WTC11 (cell line): ENCODE measurements at regions not wholly inside any gene's neighbourhood (a gene's known extent, or its start where the extent isn't known, plus 50 kb on each side); places are given as distances from the start of the nearest gene placed in this dataset.

ENCODE experiments used
- ATAC-seq: fragments of 200-7000 bp; cut with Tn5 transposase; 2 replicates; pipeline ENCODE4 v1.10.0; 2021; ENCODE audit warnings: mild to moderate bottlenecking, moderate library complexity
- CTCF ChIA-PET: fragments of 300-600 bp; sonication (Branson Sonifier 250); formaldehyde crosslinking; loops from one replicate; lab custom pipeline; 2021; ENCODE audit warnings: antibody characterized with exemption; lab: Charles Lee
- POLR2A ChIA-PET: fragments of 350-600 bp; sonication (Branson Sonifier 250); formaldehyde crosslinking; loops from one replicate; lab custom pipeline; 2021; ENCODE audit warnings: antibody characterized with exemption; lab: Charles Lee
- DNase-seq: peaks from one replicate; pipeline ENCODE4 v3.0.0; 2021; ENCODE audit warnings: low spot score
- H3K27ac Mint-ChIP-seq: 2 replicates; pipeline ENCODE4 v1.8.0; 2021; ENCODE audit warnings: mixed read lengths
- H3K27me3 Mint-ChIP-seq: 2 replicates; pipeline ENCODE4 v1.8.0; 2021; ENCODE audit warnings: low read depth, mild to moderate bottlenecking, moderate library complexity, mixed read lengths
- H3K36me3 Mint-ChIP-seq: 2 replicates; pipeline ENCODE4 v1.8.0; 2021; ENCODE audit warnings: mixed read lengths
- H3K4me1 Mint-ChIP-seq: 2 replicates; pipeline ENCODE4 v1.8.0; 2022; ENCODE audit warnings: mixed read lengths
- H3K4me3 Mint-ChIP-seq: 2 replicates; pipeline ENCODE4 v1.8.0; 2021; ENCODE audit warnings: mild to moderate bottlenecking, moderate library complexity, mixed read lengths
- H3K9me3 Mint-ChIP-seq: 2 replicates; pipeline ENCODE4 v1.8.0; 2021; ENCODE audit warnings: mixed read lengths
- CBFB ChIP-seq: sonication (generic); formaldehyde crosslinking; IDR thresholded peaks from 2 replicates; pipeline ENCODE4 v1.8.1; 2022; ENCODE audit warnings: mild to moderate bottlenecking, low read depth, missing genetic modification reagents
- CREM ChIP-seq: sonication (generic); formaldehyde crosslinking; IDR thresholded peaks from 2 replicates; pipeline ENCODE4 v1.8.1; 2022; ENCODE audit warnings: mild to moderate bottlenecking, missing genetic modification reagents, moderate library complexity
- GTF2I ChIP-seq: fragments of 250-450 bp; sonication (Bioruptor Pico); conservative IDR thresholded peaks from 2 replicates; pipeline ENCODE4 v1.4.0; 2021; ENCODE audit warnings: mild to moderate bottlenecking
- IRF2 ChIP-seq: sonication (generic); formaldehyde crosslinking; IDR thresholded peaks from 2 replicates; pipeline ENCODE4 v1.8.0; 2022; ENCODE audit warnings: low read depth, missing genetic modification reagents, borderline replicate concordance
- JAZF1 ChIP-seq: fragments of 250-450 bp; sonication (Bioruptor Pico); IDR thresholded peaks from 2 replicates; pipeline ENCODE4 v1.9.0; 2021; ENCODE audit warnings: moderate library complexity, mild to moderate bottlenecking, inconsistent platforms
- JUN ChIP-seq: sonication (generic); formaldehyde crosslinking; IDR thresholded peaks from 2 replicates; pipeline ENCODE4 v1.8.0; 2023; ENCODE audit warnings: mild to moderate bottlenecking, missing genetic modification reagents
- NFATC4 ChIP-seq: fragments of 250-450 bp; sonication (Bioruptor Pico); IDR thresholded peaks from 2 replicates; pipeline ENCODE4 v1.9.0; 2021; ENCODE audit warnings: mild to moderate bottlenecking
- NFE2L1 ChIP-seq: sonication (generic); formaldehyde crosslinking; IDR thresholded peaks from 2 replicates; pipeline ENCODE4 v1.8.1; 2023; ENCODE audit warnings: missing genetic modification reagents
- NFYB ChIP-seq: sonication (generic); formaldehyde crosslinking; conservative IDR thresholded peaks from 2 replicates; pipeline ENCODE4 v1.8.0; 2022; ENCODE audit warnings: low read depth, missing genetic modification reagents
- RELA ChIP-seq: sonication (generic); formaldehyde crosslinking; IDR thresholded peaks from 2 replicates; pipeline ENCODE4 v1.8.1; 2022; ENCODE audit warnings: missing genetic modification reagents, mild to moderate bottlenecking, borderline replicate concordance
- RORB ChIP-seq: fragments of 250-450 bp; sonication (Bioruptor Pico); IDR thresholded peaks from 2 replicates; pipeline ENCODE4 v1.9.0; 2021; ENCODE audit warnings: mild to moderate bottlenecking
- SP1 ChIP-seq: sonication (generic); formaldehyde crosslinking; conservative IDR thresholded peaks from 2 replicates; pipeline ENCODE4 v1.8.1; 2022; ENCODE audit warnings: missing genetic modification reagents
- ZNF232 ChIP-seq: sonication (generic); formaldehyde crosslinking; IDR thresholded peaks from 2 replicates; pipeline ENCODE4 v1.8.0; 2022; ENCODE audit warnings: mild to moderate bottlenecking, missing genetic modification reagents
- TF ChIP-seq, protein P1 (sequence below): sonication (generic); formaldehyde crosslinking; IDR thresholded peaks from 2 replicates; pipeline ENCODE4 v1.8.1; 2022; ENCODE audit warnings: mild to moderate bottlenecking, missing genetic modification reagents, moderate library complexity, borderline replicate concordance
- TF ChIP-seq, protein P2 (sequence below): sonication (generic); formaldehyde crosslinking; IDR thresholded peaks from 2 replicates; pipeline ENCODE4 v1.8.0; 2022; ENCODE audit warnings: mild to moderate bottlenecking, missing genetic modification reagents
- TF ChIP-seq, protein P3 (sequence below): sonication (generic); formaldehyde crosslinking; IDR thresholded peaks from 2 replicates; pipeline ENCODE4 v1.8.0; 2022; ENCODE audit warnings: mild to moderate bottlenecking, missing genetic modification reagents
- TF ChIP-seq, protein P4 (sequence below): fragments of 250-450 bp; sonication (Bioruptor Pico); IDR thresholded peaks from 2 replicates; pipeline ENCODE4 v1.9.0; 2021; ENCODE audit warnings: mild to moderate bottlenecking
- TF ChIP-seq, protein P5 (sequence below): sonication (generic); formaldehyde crosslinking; IDR thresholded peaks from 2 replicates; pipeline ENCODE4 v1.8.1; 2022; ENCODE audit warnings: low read depth, mild to moderate bottlenecking, moderate library complexity, missing genetic modification reagents, borderline replicate concordance
- TF ChIP-seq, protein P6 (sequence below): fragments of 250-450 bp; sonication (Bioruptor Pico); conservative IDR thresholded peaks from 2 replicates; pipeline ENCODE4 v1.9.0; 2021; ENCODE audit warnings: mild to moderate bottlenecking
- TF ChIP-seq, protein P7 (sequence below): sonication (generic); formaldehyde crosslinking; IDR thresholded peaks from 2 replicates; pipeline ENCODE4 v1.8.1; 2023; ENCODE audit warnings: mild to moderate bottlenecking, missing genetic modification reagents, moderate library complexity

DNA sequence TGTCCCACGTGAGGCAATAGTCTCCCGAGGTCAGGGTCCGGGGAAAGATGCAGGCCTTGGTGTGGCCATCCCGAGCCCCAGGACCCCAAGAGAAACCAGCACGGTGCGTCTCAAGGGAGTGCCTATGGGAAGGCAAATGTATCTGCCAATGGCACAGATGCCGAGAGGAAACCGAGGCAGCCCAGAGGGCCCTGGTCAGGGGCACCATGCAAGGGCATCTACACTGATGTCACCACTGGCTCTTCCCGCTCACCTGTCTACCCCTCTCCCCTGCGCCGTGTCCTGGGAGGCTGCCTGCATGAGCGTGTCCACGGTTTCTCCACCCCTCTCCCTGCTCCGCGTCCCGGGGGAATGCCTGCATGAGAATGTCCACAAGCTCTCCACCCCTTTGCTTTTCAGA, 1318.8 kb downstream of the TBC1D22A start:
- Mint-ChIP-seq H3K9me3 (peaks cover under 1% of the 10 kb centered on the region; the same call in 1 of the 2 replicates), H3K36me3 (peaks cover 4% of the 10 kb centered on the region; the same call in 1 of the 2 replicates), H3K4me3 (no peak overlapping the region), H3K27ac (no peak overlapping the region), H3K27me3 (peaks cover 4% of the 10 kb centered on the region), H3K4me1 (peaks cover 24% of the 10 kb centered on the region)
- ChIA-PET CTCF (no interaction called here), POLR2A (no interaction called here)
- no peak for DNase-seq
- TF ChIP-seq, protein P1, sequence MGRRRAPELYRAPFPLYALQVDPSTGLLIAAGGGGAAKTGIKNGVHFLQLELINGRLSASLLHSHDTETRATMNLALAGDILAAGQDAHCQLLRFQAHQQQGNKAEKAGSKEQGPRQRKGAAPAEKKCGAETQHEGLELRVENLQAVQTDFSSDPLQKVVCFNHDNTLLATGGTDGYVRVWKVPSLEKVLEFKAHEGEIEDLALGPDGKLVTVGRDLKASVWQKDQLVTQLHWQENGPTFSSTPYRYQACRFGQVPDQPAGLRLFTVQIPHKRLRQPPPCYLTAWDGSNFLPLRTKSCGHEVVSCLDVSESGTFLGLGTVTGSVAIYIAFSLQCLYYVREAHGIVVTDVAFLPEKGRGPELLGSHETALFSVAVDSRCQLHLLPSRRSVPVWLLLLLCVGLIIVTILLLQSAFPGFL (CRISPR knock-in tag) = no peak
- TF ChIP-seq JAZF1 (CRISPR knock-in tag) = no peak
- TF ChIP-seq NFE2L1 (CRISPR knock-in tag) = no peak
- no peak for TF ChIP-seq CBFB (CRISPR knock-in tag)
- TF ChIP-seq CREM (CRISPR knock-in tag) = no peak
- no peak for TF ChIP-seq JUN
- TF ChIP-seq, protein P2, sequence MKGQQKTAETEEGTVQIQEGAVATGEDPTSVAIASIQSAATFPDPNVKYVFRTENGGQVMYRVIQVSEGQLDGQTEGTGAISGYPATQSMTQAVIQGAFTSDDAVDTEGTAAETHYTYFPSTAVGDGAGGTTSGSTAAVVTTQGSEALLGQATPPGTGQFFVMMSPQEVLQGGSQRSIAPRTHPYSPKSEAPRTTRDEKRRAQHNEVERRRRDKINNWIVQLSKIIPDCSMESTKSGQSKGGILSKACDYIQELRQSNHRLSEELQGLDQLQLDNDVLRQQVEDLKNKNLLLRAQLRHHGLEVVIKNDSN (CRISPR knock-in tag) = no peak
- TF ChIP-seq, protein P3, sequence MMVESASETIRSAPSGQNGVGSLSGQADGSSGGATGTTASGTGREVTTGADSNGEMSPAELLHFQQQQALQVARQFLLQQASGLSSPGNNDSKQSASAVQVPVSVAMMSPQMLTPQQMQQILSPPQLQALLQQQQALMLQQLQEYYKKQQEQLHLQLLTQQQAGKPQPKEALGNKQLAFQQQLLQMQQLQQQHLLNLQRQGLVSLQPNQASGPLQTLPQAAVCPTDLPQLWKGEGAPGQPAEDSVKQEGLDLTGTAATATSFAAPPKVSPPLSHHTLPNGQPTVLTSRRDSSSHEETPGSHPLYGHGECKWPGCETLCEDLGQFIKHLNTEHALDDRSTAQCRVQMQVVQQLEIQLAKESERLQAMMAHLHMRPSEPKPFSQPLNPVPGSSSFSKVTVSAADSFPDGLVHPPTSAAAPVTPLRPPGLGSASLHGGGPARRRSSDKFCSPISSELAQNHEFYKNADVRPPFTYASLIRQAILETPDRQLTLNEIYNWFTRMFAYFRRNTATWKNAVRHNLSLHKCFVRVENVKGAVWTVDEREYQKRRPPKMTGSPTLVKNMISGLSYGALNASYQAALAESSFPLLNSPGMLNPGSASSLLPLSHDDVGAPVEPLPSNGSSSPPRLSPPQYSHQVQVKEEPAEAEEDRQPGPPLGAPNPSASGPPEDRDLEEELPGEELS (CRISPR knock-in tag) = no peak
- TF ChIP-seq, protein P4, sequence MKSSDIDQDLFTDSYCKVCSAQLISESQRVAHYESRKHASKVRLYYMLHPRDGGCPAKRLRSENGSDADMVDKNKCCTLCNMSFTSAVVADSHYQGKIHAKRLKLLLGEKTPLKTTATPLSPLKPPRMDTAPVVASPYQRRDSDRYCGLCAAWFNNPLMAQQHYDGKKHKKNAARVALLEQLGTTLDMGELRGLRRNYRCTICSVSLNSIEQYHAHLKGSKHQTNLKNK (CRISPR knock-in tag) = no peak
- no peak for TF ChIP-seq NFYB (CRISPR knock-in tag)
- TF ChIP-seq, protein P5, sequence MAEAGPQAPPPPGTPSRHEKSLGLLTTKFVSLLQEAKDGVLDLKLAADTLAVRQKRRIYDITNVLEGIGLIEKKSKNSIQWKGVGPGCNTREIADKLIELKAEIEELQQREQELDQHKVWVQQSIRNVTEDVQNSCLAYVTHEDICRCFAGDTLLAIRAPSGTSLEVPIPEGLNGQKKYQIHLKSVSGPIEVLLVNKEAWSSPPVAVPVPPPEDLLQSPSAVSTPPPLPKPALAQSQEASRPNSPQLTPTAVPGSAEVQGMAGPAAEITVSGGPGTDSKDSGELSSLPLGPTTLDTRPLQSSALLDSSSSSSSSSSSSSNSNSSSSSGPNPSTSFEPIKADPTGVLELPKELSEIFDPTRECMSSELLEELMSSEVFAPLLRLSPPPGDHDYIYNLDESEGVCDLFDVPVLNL (CRISPR knock-in tag) = no peak
- TF ChIP-seq, protein P6, sequence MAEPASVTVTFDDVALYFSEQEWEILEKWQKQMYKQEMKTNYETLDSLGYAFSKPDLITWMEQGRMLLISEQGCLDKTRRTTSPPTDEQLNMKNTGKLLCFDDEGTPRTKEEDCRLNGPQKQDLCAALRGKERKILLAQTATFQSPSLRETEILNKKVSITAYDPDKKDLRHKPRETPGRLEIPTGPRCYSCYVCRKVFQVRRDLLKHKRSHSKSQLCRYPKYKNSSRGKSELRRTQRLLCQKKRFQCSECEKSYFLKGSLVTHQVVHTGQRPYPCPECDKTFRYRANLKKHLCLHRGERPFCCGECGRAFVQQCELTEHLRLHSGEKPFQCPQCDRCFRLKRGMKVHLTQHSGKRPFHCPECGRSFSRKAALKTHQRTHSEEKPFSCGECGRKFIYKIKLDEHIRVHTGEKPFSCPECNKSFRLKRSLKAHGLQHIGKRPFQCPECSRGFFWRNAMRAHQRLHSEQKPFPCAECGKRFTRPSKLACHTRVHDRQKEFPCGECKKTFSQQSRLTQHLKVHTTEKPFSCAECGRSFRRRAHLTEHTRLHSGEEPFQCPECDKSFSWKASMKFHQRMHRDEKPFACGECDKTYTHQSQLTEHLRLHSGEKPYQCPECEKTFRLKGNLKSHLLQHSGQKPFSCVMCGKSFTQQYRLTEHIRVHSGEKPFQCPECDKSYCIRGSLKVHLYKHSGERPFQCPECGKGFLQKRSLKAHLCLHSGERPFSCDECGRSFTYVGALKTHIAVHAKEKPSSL (CRISPR knock-in tag) = no peak
- no peak for TF ChIP-seq SP1 (CRISPR knock-in tag)
- TF ChIP-seq, protein P7, sequence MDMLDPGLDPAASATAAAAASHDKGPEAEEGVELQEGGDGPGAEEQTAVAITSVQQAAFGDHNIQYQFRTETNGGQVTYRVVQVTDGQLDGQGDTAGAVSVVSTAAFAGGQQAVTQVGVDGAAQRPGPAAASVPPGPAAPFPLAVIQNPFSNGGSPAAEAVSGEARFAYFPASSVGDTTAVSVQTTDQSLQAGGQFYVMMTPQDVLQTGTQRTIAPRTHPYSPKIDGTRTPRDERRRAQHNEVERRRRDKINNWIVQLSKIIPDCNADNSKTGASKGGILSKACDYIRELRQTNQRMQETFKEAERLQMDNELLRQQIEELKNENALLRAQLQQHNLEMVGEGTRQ (CRISPR knock-in tag) = no peak
- TF ChIP-seq RORB = no peak
- no peak for TF ChIP-seq IRF2 (CRISPR knock-in tag)
- no peak for TF ChIP-seq NFATC4 (CRISPR knock-in tag)
- TF ChIP-seq GTF2I = no peak
- TF ChIP-seq ZNF232 = no peak
- TF ChIP-seq RELA (CRISPR knock-in tag) = no peak
- ATAC-seq = no peak
